ENCODE measurements at regions not wholly inside any gene's neighbourhood (a gene's known extent, or its start where the extent isn't known, plus 50 kb on each side); places are given as distances from the start of the nearest gene placed in this dataset.

DNA sequence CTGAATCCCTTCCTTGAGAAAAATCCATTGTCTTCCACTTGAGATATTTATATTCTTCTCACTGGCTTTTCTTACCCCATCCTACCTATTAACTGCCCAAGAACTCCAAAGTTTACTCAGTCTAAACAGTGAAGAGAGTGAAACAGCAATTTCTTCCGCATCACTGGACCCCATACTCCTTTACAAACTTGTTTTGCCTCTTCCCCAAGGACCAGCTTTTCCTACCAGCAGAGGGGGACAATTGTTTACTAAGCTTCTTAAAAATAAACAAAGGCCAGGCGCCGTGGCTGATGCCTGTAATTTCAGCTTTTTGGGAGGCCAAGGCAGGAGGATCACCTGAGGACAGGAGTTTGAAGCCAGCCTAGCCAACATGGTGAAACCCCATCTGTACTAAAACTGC is 52.0 kb downstream of the LRATD1 start:
- no peak for DNase-seq

DNA sequence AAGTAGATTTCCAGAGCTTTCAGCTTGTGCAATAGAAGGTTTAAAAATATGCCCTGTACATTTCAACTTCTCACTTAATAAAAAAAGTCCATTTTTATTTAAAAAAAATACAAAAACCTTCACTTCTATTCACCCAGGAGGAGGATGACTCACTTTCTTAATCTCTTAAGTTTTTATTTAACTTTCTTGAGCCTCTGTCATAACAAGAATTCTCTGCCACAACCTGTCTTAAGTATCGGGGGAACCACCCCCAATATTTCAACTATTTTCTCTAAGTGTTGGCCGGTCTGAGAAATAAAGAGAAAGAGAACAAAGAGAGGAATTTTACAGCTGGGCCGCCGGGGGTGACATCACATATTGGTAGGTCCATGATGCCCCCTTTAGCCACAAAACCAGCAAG is 58.4 kb downstream of the LRATD1 start:
- DNase-seq = no peak

DNA sequence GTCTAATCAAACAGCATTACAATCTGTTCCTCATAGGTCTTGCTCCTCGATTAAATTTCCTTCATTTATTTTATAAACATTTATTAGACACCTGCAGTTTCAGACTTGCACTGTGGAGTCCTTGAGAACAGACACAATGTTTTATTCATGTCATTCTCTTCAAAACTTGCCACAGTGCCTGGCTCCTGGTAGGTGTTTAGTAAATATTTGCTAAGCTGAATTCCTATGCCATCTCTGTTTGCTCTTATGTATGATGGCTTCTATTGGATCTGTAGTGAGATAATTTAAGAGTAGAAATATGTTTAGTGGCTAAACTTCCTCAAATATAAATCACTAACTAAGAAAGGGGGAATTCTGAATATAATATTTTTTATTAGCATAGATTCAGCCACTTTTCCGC is 61.4 kb downstream of the LRATD1 start:
- no peak for DNase-seq

DNA sequence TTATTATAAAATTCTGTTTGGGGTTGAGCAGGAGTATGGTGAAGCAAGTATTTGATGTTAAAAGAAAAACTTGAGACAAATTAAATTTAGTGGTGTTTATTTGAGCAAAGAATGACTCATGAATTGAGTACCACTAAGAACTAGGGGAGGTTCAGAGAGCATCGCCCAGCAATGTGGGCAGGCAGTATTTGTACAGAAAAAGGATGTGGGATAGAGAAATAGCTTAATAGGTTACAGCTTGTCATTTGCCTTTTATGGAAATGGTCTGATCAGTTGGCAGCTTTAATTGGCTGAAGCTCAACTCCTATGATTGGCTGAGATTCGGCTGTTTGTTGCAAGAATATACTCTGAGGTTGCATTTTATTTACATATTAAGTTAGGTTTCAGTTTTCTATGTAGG is 68.2 kb downstream of the LRATD1 start:
- DNase-seq = no peak

DNA sequence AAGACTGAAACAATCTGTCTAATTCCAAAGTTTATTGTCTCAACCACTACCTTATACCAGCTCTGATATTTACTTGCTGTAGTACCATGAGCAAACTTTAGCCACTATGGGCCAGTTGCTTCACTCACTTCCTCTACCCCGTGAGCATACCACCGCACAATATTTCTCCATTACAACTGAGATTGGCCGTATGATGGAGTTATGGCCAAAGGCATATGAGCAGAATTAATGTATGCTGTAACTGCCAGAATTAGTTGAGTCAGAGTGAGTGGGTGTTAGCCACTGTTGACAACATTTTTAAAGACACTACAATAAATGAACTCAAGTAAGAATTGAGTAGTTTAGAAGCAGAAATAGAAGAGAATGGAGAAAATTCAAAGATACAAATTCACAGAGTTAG is 69.7 kb downstream of the LRATD1 start:
- no peak for DNase-seq

DNA sequence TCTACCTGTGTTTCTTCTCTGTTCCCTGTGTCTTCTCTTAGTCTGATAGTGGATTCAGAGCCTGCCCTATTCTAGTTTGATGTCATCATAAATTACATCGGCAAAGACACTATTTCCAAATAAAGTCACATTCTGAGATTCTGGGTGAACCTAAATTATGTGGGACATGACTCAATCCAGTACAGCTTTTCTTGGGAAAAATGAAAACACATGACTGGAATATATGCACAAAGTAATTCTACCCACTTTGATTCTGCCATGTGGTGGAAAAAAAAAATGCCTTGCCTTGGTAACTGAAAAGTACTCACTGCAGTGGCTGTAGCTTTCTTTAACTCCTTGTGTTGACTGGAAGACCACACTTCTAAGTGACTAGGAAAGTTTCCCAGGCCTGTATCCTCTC is 73.7 kb downstream of the LRATD1 start:
- DNase-seq = no peak

DNA sequence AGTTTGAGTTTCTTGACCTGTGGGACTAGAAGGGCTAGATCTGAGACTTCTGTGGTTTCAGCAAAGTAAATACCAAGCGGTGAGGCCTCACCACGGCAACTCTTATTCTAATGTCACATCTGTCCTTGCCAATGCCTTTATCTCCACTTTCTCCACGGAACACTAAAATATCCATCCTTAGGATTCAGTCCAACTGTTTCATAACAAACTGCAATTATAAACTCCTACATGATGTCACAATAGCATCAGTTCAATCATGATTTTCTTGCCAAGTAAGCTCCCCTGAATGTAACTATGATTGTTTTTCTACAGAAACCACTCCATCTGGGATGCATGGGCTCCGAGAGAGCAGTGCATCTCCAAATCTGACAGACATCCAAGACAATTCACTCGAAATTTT is 79.6 kb downstream of the LRATD1 start:
- no peak for DNase-seq

DNA sequence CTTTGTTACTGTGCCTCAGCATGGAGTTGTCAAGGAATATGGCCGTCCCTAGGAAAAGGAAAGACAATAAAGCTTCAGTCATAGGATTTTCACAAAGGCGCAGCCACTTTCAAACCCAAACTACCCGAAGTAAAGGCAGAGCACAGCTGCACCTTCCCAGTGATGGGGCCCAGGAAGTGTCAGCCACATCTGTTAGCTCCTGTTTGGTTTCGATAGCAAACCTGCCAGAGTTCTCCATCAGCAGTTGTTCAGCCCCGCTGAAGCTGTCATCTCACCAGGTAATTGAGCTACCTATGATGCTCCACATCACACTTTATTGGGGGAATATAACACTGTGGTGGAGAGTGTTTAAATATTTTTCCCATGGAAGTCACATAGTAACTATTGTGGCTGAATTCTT is 80.7 kb downstream of the LRATD1 start:
- DNase-seq = no peak

DNA sequence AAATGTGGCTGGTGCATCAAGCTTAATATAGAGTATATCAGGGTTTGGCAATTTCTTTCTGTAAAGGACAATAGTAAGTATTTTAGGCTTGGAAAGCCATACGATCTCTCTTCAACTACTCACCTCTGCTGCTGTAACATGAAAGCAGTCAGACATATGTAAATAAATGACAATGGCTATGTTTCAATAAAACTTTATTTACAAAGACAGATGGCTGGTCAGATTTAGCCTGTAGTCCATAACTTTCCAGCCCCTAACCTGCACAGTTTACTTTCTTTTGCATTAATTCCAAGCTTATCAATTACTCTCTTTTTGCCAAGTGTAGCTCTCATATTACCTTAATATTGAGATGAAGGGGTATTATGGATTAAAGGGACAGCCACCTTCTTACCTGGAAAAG is 83.1 kb downstream of the LRATD1 start:
- DNase-seq = no peak

DNA sequence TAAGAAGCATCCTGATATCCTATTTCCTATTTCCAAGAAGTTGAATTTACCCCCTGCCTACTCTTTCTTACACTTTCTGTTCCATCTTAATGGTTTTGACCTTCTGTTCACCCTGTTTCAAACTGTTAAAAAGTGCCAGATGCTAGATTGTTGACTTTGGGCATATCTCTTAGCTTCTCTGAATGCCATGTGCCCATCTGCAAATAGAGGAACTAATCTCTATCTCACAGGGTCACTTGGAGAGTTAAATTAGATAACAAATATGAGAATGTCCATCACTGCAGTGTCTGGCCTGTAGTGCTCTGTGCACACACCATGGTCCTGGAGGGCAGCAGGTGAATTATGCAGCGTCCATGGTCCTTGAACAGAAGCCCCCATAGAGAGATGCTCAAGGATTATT is 83.8 kb downstream of the LRATD1 start:
- no peak for DNase-seq

DNA sequence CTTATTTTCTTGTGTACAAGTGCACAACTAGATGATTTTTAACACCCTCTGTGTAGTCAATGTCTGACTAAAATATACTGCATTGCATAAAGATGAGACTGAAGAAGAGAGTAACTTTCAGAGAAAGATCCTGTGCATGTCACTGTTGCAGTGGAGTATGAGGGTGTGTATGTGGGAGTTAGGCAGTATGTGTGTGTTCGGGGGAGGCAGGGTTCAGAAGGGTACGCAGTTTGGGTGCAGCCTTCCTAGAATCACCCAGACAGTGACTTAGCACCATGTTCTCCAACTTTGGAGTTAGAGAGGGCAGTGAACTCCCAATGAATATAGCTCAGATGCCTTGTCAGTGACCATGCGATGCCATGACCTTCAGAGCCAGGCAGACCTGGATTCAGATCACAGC is 84.6 kb downstream of the LRATD1 start:
- DNase-seq = no peak

DNA sequence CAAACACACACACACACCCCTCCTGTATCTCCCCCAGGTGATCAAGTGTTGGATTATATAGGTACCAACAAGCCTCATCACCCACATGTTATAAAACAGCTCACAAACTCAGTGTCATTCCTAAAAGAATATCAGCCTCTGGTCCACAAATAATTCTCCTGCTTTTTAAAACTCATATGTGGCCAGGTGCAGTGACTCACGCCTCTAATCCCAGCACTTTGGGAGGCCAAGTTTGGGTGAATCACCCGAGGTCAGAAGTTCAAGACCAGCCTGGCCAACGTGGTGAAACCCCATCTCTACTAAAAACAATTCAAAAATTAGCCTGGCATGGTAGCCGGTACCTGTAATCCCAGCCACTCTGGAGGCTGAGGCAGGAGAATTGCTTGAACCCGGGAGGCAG is 87.8 kb downstream of the LRATD1 start:
- no peak for DNase-seq

DNA sequence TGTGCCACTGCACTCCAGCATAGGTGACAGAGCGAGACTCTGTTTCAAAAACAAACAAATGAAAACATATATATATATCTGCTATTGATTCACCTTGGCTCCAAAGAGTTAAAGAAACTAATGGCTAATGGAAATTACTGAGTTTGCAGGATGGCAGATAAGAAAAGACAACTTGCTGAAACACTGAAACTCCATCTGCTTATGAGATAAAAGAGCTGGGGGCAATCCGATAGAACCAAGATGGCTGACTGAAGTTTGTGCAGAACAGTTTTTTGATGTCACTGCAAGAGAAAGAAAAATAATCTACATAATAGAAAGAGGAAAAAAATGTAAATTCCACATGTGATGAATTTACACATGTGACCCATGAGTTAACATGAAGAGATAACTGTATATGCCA is 88.2 kb downstream of the LRATD1 start:
- no peak for DNase-seq

DNA sequence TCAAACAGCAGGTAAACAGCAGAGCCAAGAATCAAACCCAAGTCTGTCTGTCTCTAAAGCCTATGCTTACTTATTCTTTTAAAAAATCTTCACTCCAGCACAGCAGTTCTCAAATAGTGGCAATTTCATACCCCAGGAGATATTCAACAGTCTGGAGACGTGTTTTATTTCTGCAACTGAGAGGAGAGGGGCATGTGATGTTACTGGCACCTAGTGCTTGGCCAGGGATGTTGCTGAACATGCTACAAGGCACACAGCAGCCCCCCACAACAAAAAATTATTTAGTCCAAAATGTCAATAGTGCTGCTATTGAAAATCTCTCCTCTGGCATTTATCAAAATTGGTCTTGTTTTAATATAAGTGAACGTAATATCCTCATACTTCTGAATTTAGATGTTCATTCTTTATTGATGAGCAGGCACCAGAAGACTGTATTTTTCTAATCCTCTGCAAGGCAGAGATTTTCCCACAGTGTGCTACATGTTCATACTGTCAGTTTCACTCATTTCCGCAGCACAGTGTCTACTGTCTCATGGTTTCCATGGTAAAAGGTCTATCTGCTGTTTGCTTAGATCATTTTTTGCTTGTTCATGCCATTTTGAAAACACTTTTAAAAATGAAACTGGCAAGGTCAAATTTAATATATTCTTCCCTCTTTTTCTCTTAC is 90.5 kb downstream of the LRATD1 start:
- DNase-seq = no peak

DNA sequence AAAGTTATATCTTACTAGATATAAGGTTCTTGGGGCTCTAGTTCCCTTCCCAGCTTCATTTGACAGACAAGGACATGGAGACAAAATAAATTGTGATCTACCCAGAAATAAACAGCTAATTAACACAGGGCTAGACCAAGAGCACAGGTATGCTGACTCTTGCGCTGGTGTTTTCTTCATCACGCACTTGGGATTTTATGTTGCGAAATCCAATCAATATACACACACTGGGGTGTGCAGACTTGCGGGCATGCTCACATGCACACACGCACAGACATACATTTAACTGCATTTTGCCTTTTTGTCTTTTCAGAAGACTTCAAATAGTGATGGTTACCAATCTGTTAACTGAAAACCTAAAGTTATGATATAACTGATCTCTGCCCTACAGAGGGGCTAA is 91.2 kb downstream of the LRATD1 start:
- no peak for DNase-seq

DNA sequence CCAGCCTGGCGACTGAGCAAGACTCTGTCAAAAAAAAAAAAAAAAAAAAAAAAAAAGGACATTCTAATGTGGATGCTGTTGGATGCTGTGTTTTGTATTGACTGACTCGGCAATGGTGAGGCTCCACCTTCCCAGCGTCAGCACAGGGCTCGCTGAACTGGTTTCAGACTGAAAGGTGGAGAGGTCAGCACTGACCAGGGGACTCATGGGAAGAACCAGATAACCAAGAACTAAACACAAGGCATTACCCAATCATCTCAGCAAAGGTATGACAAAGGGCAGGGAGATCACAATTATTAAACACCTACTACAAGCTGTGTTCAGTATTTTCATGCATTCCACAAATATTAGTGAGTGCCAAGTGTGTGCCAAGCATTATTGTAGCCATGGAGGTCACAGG is 103.2 kb downstream of the LRATD1 start:
- no peak for DNase-seq

DNA sequence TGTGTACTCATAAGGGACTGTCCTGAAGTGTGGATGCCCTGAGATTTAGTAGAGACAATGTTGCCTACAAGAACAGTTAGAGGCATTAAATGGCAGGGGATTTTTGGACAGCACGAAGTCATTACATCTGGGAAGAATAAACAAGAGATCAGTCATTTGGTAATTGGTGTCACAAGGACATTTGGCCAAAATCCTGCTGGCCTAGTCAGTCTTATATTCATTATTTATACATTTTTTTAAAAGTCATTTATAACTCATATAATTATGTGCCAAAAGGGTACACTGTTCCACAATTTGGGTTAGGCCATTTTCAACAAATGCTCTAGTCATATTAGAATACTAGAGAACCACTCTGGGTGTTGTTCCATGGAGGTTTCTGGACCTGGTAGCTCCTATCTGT is 104.7 kb downstream of the LRATD1 start:
- no peak for DNase-seq

DNA sequence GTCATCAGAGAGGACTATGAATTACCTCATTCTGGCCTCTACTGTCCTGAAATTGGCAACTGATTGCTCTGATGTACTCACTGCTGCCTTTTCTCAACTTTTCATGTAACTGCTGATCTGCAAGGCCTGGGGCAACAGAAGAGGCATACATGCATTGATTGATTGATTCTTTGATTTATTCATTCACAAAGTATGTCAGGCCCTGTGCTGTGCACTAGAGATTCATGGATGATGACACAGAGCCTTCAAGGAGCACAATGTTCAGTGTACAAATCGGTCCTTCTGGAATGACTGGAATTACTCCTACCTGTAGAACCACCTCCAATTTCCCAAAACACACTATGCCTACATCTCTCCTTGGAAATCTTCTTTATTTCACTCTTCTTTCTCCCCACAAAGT is 111.3 kb downstream of the LRATD1 start:
- no peak for DNase-seq

DNA sequence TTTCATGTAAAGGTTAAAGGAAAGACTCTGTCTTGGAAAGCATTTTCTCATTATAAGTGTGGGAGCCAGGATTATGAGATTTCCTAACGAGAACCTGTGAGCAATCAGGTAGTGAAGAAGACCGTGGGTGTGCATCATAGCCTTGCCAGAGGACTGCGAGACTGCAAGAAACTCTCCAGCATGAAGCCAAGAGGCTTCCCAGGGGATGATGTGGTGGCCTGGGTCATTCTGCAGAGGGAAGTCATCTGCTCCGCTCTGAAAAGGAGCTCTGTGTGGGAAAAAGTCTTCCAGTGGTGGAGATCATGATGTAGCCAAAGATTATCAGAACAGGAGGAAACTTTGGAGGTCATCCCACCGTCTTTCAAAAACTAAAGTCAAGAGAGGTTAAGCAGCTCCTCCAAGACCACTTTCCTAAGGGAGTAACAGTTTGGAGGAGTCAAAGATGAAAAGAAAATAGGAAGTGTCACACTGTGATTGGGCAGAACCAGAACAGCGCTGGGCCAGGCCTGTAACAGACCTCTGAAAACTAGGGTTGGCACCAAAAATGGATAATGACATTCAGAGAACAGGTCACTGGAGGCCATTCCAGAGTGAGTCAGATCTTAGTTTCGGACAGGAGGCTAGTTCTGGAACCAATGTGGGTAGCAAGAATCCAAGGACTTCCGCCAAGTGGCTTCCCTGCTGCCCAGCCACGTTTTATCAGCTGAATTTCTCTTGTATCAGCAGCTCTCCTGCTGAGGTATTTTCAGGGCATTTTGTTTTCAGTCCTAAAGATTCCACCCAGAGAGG is 113.0 kb downstream of the LRATD1 start:
- no peak for DNase-seq

DNA sequence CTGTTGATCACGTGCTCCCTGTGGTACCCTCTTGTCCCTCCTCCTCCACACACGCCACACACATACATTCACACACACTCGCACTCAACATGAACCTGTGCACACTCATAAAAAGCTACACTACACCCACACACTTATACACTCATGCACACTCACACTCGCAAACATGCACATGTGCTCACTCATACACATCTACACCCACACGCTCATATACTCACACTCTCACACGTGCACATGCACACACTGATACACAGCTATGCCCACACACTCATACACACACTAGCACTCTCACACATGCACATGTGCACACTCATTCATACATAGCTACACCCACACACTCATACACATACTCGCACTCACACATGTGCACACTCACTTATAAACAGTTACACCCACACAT is 113.6 kb downstream of the LRATD1 start:
- DNase-seq = no peak

DNA sequence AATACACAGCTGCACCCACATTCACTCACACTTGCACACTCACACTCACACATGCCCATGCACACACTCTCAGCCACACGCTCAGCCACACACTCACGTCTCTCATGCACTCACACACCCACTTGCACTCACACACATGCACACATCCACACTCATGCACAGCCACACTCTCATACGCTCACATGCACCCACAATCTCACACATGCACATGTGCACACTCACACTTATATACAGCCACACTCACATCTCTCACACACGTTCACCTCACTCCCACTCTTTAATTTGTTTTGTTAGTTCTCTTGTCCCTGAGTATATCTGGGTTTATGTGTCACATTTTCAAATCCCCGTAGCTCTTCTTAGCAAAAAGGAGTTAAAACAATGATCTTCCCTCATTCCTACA is 114.9 kb downstream of the LRATD1 start:
- no peak for DNase-seq

DNA sequence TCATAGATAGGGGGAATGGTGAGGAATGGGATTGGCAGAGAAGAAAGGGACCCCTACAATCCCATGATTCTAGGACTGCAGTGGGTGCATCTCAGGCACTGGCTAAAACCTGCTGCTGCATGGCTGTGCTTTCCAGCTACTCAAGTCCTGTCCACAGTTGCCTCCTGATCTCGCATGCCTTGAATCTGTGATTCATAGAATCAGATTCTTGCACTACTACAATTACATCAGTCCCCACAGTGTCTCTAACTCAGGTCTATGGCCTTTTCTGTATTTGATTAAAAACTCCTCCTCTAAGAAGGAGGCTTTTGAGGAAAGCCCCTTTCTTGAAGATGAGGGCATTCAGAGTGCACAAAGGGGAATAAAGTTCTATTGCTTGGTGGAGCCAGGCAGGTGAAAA is 117.4 kb downstream of the LRATD1 start:
- no peak for DNase-seq

DNA sequence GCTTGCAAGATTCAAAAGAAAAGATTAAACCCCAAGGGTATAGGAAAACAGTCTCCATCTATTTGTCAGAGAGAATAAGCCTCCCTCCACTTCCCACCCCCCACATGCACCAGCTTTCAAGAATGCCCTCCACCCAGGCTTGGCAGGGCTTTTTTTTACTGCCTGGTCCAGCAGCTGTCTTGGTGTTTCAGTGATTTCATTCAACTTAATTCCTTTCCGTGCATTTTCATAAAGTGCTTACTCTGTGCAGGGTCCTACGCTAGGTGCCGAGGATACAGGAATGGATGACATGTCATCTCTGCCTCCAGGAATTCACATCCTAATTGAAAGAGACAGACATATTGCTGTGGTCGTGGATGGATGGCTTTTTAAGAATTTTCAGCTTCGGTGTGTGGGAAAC is 117.9 kb downstream of the LRATD1 start:
- DNase-seq = peak; percentile 41

DNA sequence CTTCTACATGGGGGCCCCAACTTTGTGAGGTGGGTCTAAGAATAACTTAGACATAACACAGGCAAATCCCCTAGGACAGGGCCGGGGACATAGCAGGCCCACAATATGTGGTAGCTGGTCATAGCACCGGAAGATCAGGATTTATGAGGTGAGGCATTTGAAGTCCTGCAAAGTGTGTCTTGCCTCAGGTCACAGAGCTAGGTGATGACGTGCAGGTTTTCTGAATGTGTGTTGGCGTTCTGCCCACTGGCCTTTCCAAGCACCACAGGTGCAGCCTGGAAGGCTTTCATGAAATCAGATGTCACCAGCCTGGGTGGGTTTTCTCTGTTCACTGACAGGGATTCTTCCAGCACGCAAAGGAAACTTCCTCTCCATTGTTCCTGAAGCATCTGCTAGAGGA is 119.1 kb downstream of the LRATD1 start:
- peak; percentile 14 for DNase-seq

DNA sequence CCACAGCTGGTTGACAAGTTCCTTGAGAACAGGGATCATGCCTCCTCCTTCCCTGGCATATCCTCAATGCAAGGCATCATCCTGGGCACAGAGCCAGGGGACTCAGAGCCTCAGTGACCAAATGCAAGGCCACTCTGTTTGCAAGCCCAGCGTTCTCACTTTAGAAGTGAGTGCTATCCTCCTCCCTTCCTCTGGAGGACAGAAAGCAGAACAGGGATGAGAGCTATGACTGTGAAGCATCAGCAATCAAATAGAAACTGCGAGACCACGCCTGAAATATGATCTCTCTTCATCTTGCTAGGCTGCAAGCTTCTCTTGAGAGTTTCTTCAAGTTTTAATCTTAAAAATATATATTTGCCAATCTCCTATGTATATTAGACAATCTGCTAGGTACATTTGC is 119.8 kb downstream of the LRATD1 start:
- no peak for DNase-seq
